H1 (cell line): ENCODE measurements at regions not wholly inside any gene's neighbourhood (a gene's known extent, or its start where the extent isn't known, plus 50 kb on each side); places are given as distances from the start of the nearest gene placed in this dataset.

Source experiments
- ATF3 ChIP-seq: IDR thresholded peaks from 2 replicates; pipeline ENCODE4 v1.6.1; 2011; ENCODE audit warnings: low read depth, mild to moderate bottlenecking, low read length; ENCODE audit not compliant: insufficient read depth
- CBX5 ChIP-seq: fragments of 300-800, 300-1000 bp; sonication (generic); IDR thresholded peaks from 2 replicates; pipeline ENCODE4 v1.7.1; 2016; ENCODE audit warnings: antibody characterized with exemption, low read length, low read depth
- CHD1 ChIP-seq: IDR thresholded peaks from 2 replicates; pipeline ENCODE4 v1.6.1; 2012; ENCODE audit warnings: low read depth, low read length, improper control_type of control experiment
- CTCF ChIP-seq, 3 experiments: IDR thresholded peaks; 1 replicate in 2 of 3; 2 replicates in 1 of 3; pipeline versions ENCODE4 v1.5.1 to v1.6.1; 2011; ENCODE audit warnings: low read length in 3 of 3, mild to moderate bottlenecking in 3 of 3, inconsistent platforms in 2 of 3, low read depth in 1 of 3, moderate library complexity in 1 of 3; ENCODE audit not compliant: insufficient read depth in 1 of 3; ENCODE audit errors: control extremely low read depth in 1 of 3
- FOSL1 ChIP-seq: IDR thresholded peaks from 2 replicates; pipeline ENCODE4 v1.6.1; 2011; ENCODE audit warnings: mild to moderate bottlenecking, low read depth, low read length, moderate library complexity; ENCODE audit not compliant: insufficient read depth
- HDAC2 ChIP-seq, 2 experiments: fragments of 300-600 bp in 1 of 2; sonication (generic) in 1 of 2; IDR thresholded peaks; 2 replicates each; pipeline ENCODE4 v1.6.1; 2011 to 2012; ENCODE audit warnings: low read depth in 2 of 2, low read length in 2 of 2, mild to moderate bottlenecking in 2 of 2, moderate library complexity in 2 of 2, borderline replicate concordance in 1 of 2, inconsistent platforms in 1 of 2
- KDM1A ChIP-seq: fragments of 200-600, 300-600 bp; sonication (generic); IDR thresholded peaks from 2 replicates; pipeline ENCODE4 v1.7.1; 2016; ENCODE audit warnings: mild to moderate bottlenecking, low read length, borderline replicate concordance
- MAFK ChIP-seq: IDR thresholded peaks from 2 replicates; pipeline ENCODE4 v1.6.1; 2012; ENCODE audit warnings: low read depth, mild to moderate bottlenecking, improper control_type of control experiment, low read length
- POLR2A ChIP-seq, 2 experiments: IDR thresholded peaks; 1 replicate in 1 of 2; 2 replicates in 1 of 2; pipeline ENCODE4 v1.6.1; 2011; ENCODE audit warnings: low read depth in 2 of 2, low read length in 2 of 2, mild to moderate bottlenecking in 2 of 2; ENCODE audit errors: control extremely low read depth in 1 of 2
- RFX5 ChIP-seq: IDR thresholded peaks from 2 replicates; pipeline ENCODE4 v1.6.1; 2011; ENCODE audit warnings: low read depth, low read length, improper control_type of control experiment, borderline replicate concordance

DNA sequence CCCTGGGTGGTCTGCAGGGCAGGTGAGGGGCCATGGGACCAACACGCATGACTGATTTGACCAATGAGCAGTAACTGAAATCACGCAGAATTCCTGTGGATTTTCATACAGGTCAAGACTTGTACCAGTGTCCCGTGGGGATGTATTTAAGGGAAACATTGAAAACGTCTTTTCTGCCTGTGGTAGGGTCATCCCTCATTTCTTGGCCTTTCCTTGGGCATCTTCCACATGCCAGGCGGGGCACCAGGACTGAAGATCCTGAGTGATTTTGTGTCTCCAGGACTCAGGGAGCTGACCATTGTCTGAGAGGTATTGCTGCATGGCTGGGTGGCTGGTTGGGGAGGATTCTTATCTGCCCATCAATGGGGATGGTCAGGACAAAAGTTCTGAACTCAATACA, 289.0 kb downstream of the GLRX3 start:
- TF ChIP-seq CTCF (IDR thresholded peaks at IDR 0.05; ENCODE audit: control extremely low read depth in 1 of 3, insufficient read depth in 1 of 3, low read depth in 1 of 3, low read length in 3 of 3), result no peak
- TF ChIP-seq MAFK, result no peak
- TF ChIP-seq KDM1A, result no peak
- TF ChIP-seq HDAC2 (IDR thresholded peaks at IDR 0.05; ENCODE audit: borderline replicate concordance in 1 of 2, low read depth in 2 of 2, low read length in 2 of 2), result no peak
- no peak for TF ChIP-seq RFX5
- no peak for TF ChIP-seq ATF3
- no peak for TF ChIP-seq POLR2A (IDR thresholded peaks at IDR 0.05; ENCODE audit: control extremely low read depth in 1 of 2, low read depth in 2 of 2, low read length in 2 of 2)
- TF ChIP-seq FOSL1, result no peak
- TF ChIP-seq CBX5, result no peak
- TF ChIP-seq CHD1, result no peak
